SK-N-SH treated with all-trans-retinoic acid at 6 μM for 48 hours (cell line): ENCODE measurements at regions not wholly inside any gene's neighbourhood (a gene's known extent, or its start where the extent isn't known, plus 50 kb on each side); places are given as distances from the start of the nearest gene placed in this dataset.

ENCODE experiments used
- ATAC-seq: fragments of 200-7000 bp; cut with Tn5 transposase; 3 replicates; pipeline ENCODE4 v1.9.1; 2020; ENCODE audit warnings: mild to moderate bottlenecking, moderate library complexity
- ARNTL ChIP-seq: fragments of 450-650 bp; formaldehyde crosslinking; IDR thresholded peaks from 2 replicates; pipeline ENCODE4 v1.5.0; 2020; ENCODE audit warnings: low read depth, mild to moderate bottlenecking, moderate library complexity, borderline replicate concordance
- CREB5 ChIP-seq: fragments of 250-450 bp; sonication (Bioruptor Pico); IDR thresholded peaks from 2 replicates; pipeline ENCODE4 v1.5.1; 2020; ENCODE audit warnings: low read depth, mild to moderate bottlenecking, moderate library complexity
- CSDC2 ChIP-seq: fragments of 250-450 bp; sonication (Bioruptor Pico); IDR thresholded peaks from 2 replicates; pipeline ENCODE4 v1.5.0; 2020; ENCODE audit warnings: mild to moderate bottlenecking, moderate library complexity
- CSRNP3 ChIP-seq: fragments of 250-450 bp; sonication (Bioruptor Pico); IDR thresholded peaks from 2 replicates; pipeline ENCODE4 v1.5.1; 2021; ENCODE audit warnings: mild to moderate bottlenecking, moderate library complexity
- ESRRG ChIP-seq: fragments of 250-450 bp; sonication (Bioruptor Pico); IDR thresholded peaks from 2 replicates; pipeline ENCODE4 v1.6.1; 2021; ENCODE audit warnings: mild to moderate bottlenecking
- GLIS3 ChIP-seq: fragments of 250-450 bp; sonication (Bioruptor Pico); IDR thresholded peaks from 2 replicates; pipeline ENCODE4 v1.5.0; 2020; ENCODE audit warnings: mild to moderate bottlenecking, moderate library complexity
- ISL1 ChIP-seq: fragments of 250-450 bp; sonication (Bioruptor Pico); IDR thresholded peaks from 2 replicates; pipeline ENCODE4 v2.1.2; 2022; ENCODE audit warnings: mild to moderate bottlenecking, moderate library complexity
- OSR1 ChIP-seq: fragments of 250-450 bp; sonication (Bioruptor Pico); IDR thresholded peaks from 2 replicates; pipeline ENCODE4 v1.8.0; 2022; ENCODE audit warnings: moderate library complexity, mild to moderate bottlenecking, inconsistent platforms
- PATZ1 ChIP-seq: fragments of 250-450 bp; sonication (Bioruptor Pico); IDR thresholded peaks from 2 replicates; pipeline ENCODE4 v1.8.0; 2020; ENCODE audit warnings: mild to moderate bottlenecking, moderate library complexity, borderline replicate concordance
- POU6F1 ChIP-seq: fragments of 250-450 bp; sonication (Bioruptor Pico); IDR thresholded peaks from 2 replicates; pipeline ENCODE4 v1.8.0; 2021; ENCODE audit warnings: low read depth, mild to moderate bottlenecking, moderate library complexity, borderline replicate concordance
- PPARA ChIP-seq: fragments of 250-450 bp; sonication (Bioruptor Pico); IDR thresholded peaks from 2 replicates; pipeline ENCODE4 v1.5.0; 2020; ENCODE audit warnings: mild to moderate bottlenecking, borderline replicate concordance
- TCF4 ChIP-seq: fragments of 250-450 bp; sonication (Bioruptor Pico); IDR thresholded peaks from 2 replicates; pipeline ENCODE4 v1.8.0; 2021; ENCODE audit warnings: mild to moderate bottlenecking, moderate library complexity, borderline replicate concordance
- TSHZ2 ChIP-seq: fragments of 250-450 bp; sonication (Bioruptor Pico); IDR thresholded peaks from 2 replicates; pipeline ENCODE4 v1.5.0; 2020; ENCODE audit warnings: mild to moderate bottlenecking, moderate library complexity
- ZC3H10 ChIP-seq: fragments of 250-450 bp; sonication (Bioruptor Pico); IDR thresholded peaks from 2 replicates; pipeline ENCODE4 v1.5.1; 2021; ENCODE audit warnings: mild to moderate bottlenecking, moderate library complexity
- ZFP3 ChIP-seq: fragments of 250-450 bp; sonication (Bioruptor Pico); IDR thresholded peaks from 2 replicates; pipeline ENCODE4 v1.5.0; 2020; ENCODE audit warnings: mild to moderate bottlenecking, moderate library complexity
- ZFP30 ChIP-seq: fragments of 450-650 bp; formaldehyde crosslinking; IDR thresholded peaks from 2 replicates; pipeline ENCODE4 v1.5.0; 2022; ENCODE audit warnings: mild to moderate bottlenecking, moderate library complexity
- ZNF565 ChIP-seq: fragments of 450-650 bp; formaldehyde crosslinking; conservative IDR thresholded peaks from 2 replicates; pipeline ENCODE4 v1.5.0; 2020; ENCODE audit warnings: low read depth, mild to moderate bottlenecking, moderate library complexity
- ZNF8 ChIP-seq: fragments of 450-650 bp; formaldehyde crosslinking; IDR thresholded peaks from 2 replicates; pipeline ENCODE4 v1.5.0; 2020; ENCODE audit warnings: mild to moderate bottlenecking, moderate library complexity

GRCh38 chr16:86757704-86758040, 179.3 kb downstream of the FOXL1 start:
- ATAC-seq = no peak

GRCh38 chr16:86758932-86759331, 180.6 kb downstream of the FOXL1 start:
- ATAC-seq = no peak
- TF ChIP-seq POU6F1 = no peak
- TF ChIP-seq ARNTL = no peak
- TF ChIP-seq CREB5 = no peak
- TF ChIP-seq CSRNP3 (CRISPR knock-in tag) = no peak
- TF ChIP-seq ISL1 (CRISPR knock-in tag) = no peak
- no peak for TF ChIP-seq OSR1
- TF ChIP-seq CSDC2 = no peak
- TF ChIP-seq PATZ1 (CRISPR knock-in tag) = no peak
- no peak for TF ChIP-seq ZFP3 (CRISPR knock-in tag)

More at GRCh38 chr16:86757704-86758040, 179.3 kb downstream of the FOXL1 start:
- TF ChIP-seq ZNF8 (CRISPR knock-in tag) = no peak
- TF ChIP-seq GLIS3 (CRISPR knock-in tag) = no peak
- TF ChIP-seq POU6F1 = no peak
- no peak for TF ChIP-seq ZC3H10 (CRISPR knock-in tag)
- TF ChIP-seq ESRRG (CRISPR knock-in tag) = no peak
- no peak for TF ChIP-seq PPARA (CRISPR knock-in tag)
- no peak for TF ChIP-seq TCF4 (CRISPR knock-in tag)
- TF ChIP-seq ZFP30 (CRISPR knock-in tag) = no peak

- peak; percentile 89 for ATAC-seq
- TF ChIP-seq TCF4 (CRISPR knock-in tag) (peak; percentile 97), ISL1 (CRISPR knock-in tag) (no peak), TSHZ2 (CRISPR knock-in tag) (0 out of 2 replicates have a peak, but pooled peaks have one; percentile 30), ZNF565 (CRISPR knock-in tag) (no peak)
Measured at GRCh38 chr16:86761111-86762031, 183.0 kb downstream of the FOXL1 start.
